K562 (cell line): ENCODE measurements at regions not wholly inside any gene's neighbourhood (a gene's known extent, or its start where the extent isn't known, plus 50 kb on each side); places are given as distances from the start of the nearest gene placed in this dataset.

Experiments
- ATAC-seq: fragments of 200-7000 bp; cut with Tn5 transposase; 3 replicates; pipeline ENCODE4 v1.9.1; 2020; ENCODE audit warnings: moderate library complexity
- BruUV-seq: library from RNA; stranded (reverse); fragments of 400-500 nt; replicated peaks from 2 replicates; lab custom pipeline; 2021; lab: Mats Ljungman, UMichigan
- CTCF ChIA-PET: fragments of 300-600 bp; formaldehyde crosslinking; extraction: SDS; loops from one replicate; lab custom pipeline; 2021; ENCODE audit warnings: low intra/inter-chr PET ratio; lab: Yijun Ruan, JAX
- POLR2A ChIA-PET: fragments of 300-600, 350-650 bp; sonication (Branson Sonifier 250); formaldehyde crosslinking; extraction: SDS; loops from one replicate; lab custom pipeline; 2021; ENCODE audit warnings: antibody characterized with exemption, inconsistent platforms; lab: Yijun Ruan, JAX
- DNase-seq, 4 experiments: peaks; one replicate each; pipeline versions ENCODE4 v3.0.0 to v3.0.0-alpha.2; 2011 to 2018; ENCODE audit warnings: low spot score in 3 of 4, mixed read lengths in 3 of 4; ENCODE audit errors: extremely low read depth in 1 of 4
- FAIRE-seq: peaks from 2 replicates; lab custom pipeline; 2011; peaks lifted over from hg19 to GRCh38; lab: Jason Lieb, UNC
- H2AFZ ChIP-seq: 2 replicates; pipeline ENCODE4 v1.6.0; 2011; ENCODE audit warnings: low read depth, low read length, control low read depth, inconsistent platforms
- H3K27ac ChIP-seq: fragments of 200-600 bp; 3 replicates; pipeline ENCODE4 v1.8.0; 2011; ENCODE audit warnings: low read depth, mild to moderate bottlenecking, control low read depth, inconsistent platforms, low read length, moderate library complexity, mixed read lengths; ENCODE audit errors: extremely low read depth
- H3K27me3 ChIP-seq, 2 experiments: fragments of 300-600 bp in 1 of 2; 2 replicates in 1 of 2; 3 replicates in 1 of 2; pipeline versions ENCODE4 v1.6.0 to v1.8.0; 2011; ENCODE audit warnings: inconsistent platforms in 2 of 2, low read length in 2 of 2, mild to moderate bottlenecking in 1 of 2, mixed read lengths in 1 of 2, moderate library complexity in 1 of 2; ENCODE audit not compliant: control insufficient read depth in 2 of 2, insufficient read depth in 2 of 2
- H3K36me3 ChIP-seq: fragments of 300-600 bp; 3 replicates; pipeline ENCODE4 v1.8.0; 2011; ENCODE audit warnings: mild to moderate bottlenecking, low read length, inconsistent platforms; ENCODE audit not compliant: control insufficient read depth, insufficient read depth
- H3K4me1 ChIP-seq, 2 experiments: fragments of 200-600 bp in 1 of 2; replicated peaks in 1 of 2; 2 replicates in 1 of 2; 3 replicates in 1 of 2; pipeline versions ENCODE4 v1.5.1 to v1.8.0; 2011; ENCODE audit warnings: inconsistent platforms in 2 of 2, low read length in 2 of 2, mild to moderate bottlenecking in 1 of 2, mixed read lengths in 1 of 2, moderate library complexity in 1 of 2; ENCODE audit not compliant: control insufficient read depth in 2 of 2, insufficient read depth in 2 of 2
- H3K4me2 ChIP-seq: 2 replicates; pipeline ENCODE4 v1.6.1; 2011; ENCODE audit warnings: low read length, control low read depth, inconsistent platforms, mixed read lengths; ENCODE audit not compliant: insufficient read depth
- H3K4me3 ChIP-seq: fragments of 200-600 bp; sonication (generic), shearing (Covaris generic); 2 replicates; pipeline ENCODE4 v1.5.1; 2016; ENCODE audit warnings: control low read depth, inconsistent platforms
- H3K79me2 ChIP-seq: fragments of 200-600 bp; 3 replicates; pipeline ENCODE4 v1.8.0; 2011; ENCODE audit warnings: low read length, inconsistent platforms; ENCODE audit not compliant: control insufficient read depth, insufficient read depth
- H3K9ac ChIP-seq, 2 experiments: 2 replicates each; pipeline versions ENCODE4 v1.6.0 to v1.6.1; 2011; ENCODE audit warnings: low read depth in 2 of 2, low read length in 2 of 2, control low read depth in 1 of 2, inconsistent platforms in 1 of 2, mild to moderate bottlenecking in 1 of 2, mixed read lengths in 1 of 2; ENCODE audit not compliant: insufficient read depth in 1 of 2
- H3K9me1 ChIP-seq: one replicate; pipeline ENCODE4 v1.6.0; 2011; ENCODE audit warnings: inconsistent platforms, mild to moderate bottlenecking, low read length, moderate library complexity; ENCODE audit not compliant: control insufficient read depth, insufficient read depth
- H3K9me3 ChIP-seq: replicated peaks from 2 replicates; pipeline ENCODE4 v1.5.1; 2011; ENCODE audit warnings: low read depth, low read length, inconsistent platforms; ENCODE audit not compliant: control insufficient read depth, insufficient read depth
- H4K20me1 ChIP-seq: replicated peaks from 2 replicates; pipeline ENCODE4 v1.6.1; 2011; ENCODE audit warnings: low read length, inconsistent platforms, mixed read lengths; ENCODE audit not compliant: control insufficient read depth, insufficient read depth
- BCOR ChIP-seq: fragments of 450-650 bp; IDR thresholded peaks from 2 replicates; pipeline ENCODE4 v1.6.1; 2016
- CREM ChIP-seq: IDR thresholded peaks from 2 replicates; pipeline ENCODE4 v1.6.1; 2014; ENCODE audit warnings: antibody characterized with exemption, low read depth
- CXXC5 ChIP-seq: fragments of 250-450 bp; sonication (Bioruptor Pico); IDR thresholded peaks from 2 replicates; pipeline ENCODE4 v1.8.0; 2022; ENCODE audit warnings: inconsistent platforms, mild to moderate bottlenecking, moderate library complexity
- GABPB2 ChIP-seq: fragments of 250-450 bp; sonication (Bioruptor Pico); conservative IDR thresholded peaks from 2 replicates; pipeline ENCODE4 v1.5.1; 2021; ENCODE audit warnings: mild to moderate bottlenecking
- GATAD2A ChIP-seq: fragments of 450-650 bp; IDR thresholded peaks from 2 replicates; pipeline ENCODE4 v1.6.1; 2017
- KLF6 ChIP-seq: fragments of 250-450 bp; sonication (Bioruptor Pico); IDR thresholded peaks from 2 replicates; pipeline ENCODE4 v1.4.0; 2020; ENCODE audit warnings: mild to moderate bottlenecking, moderate library complexity, borderline replicate concordance
- MCM7 ChIP-seq, 2 experiments: fragments of 450-650 bp; IDR thresholded peaks; 2 replicates each; pipeline ENCODE4 v1.6.1; 2016 to 2018
- RFX7 ChIP-seq: fragments of 250-450 bp; sonication (Bioruptor Pico); IDR thresholded peaks from 2 replicates; pipeline ENCODE4 v1.5.1; 2021; ENCODE audit warnings: mild to moderate bottlenecking
- SMAD1 ChIP-seq: fragments of 150-350 bp; IDR thresholded peaks from 2 replicates; pipeline ENCODE4 v1.6.1; 2014; ENCODE audit warnings: low read length, low read depth; ENCODE audit not compliant: partially characterized antibody
- THRAP3 ChIP-seq: fragments of 450-650 bp; IDR thresholded peaks from 2 replicates; pipeline ENCODE4 v1.6.1; 2016; ENCODE audit warnings: mild to moderate bottlenecking, inconsistent platforms, borderline replicate concordance
- ZC3H11A ChIP-seq: IDR thresholded peaks from 2 replicates; pipeline ENCODE4 v1.6.1; 2012; ENCODE audit warnings: low read depth, low read length, improper control_type of control experiment
- ZC3H4 ChIP-seq: sonication (generic); formaldehyde crosslinking; IDR thresholded peaks from 2 replicates; pipeline ENCODE4 v1.9.0; 2021; ENCODE audit warnings: missing genetic modification reagents, borderline replicate concordance
- ZFP36 ChIP-seq: fragments of 150-350 bp; IDR thresholded peaks from 2 replicates; pipeline ENCODE4 v1.6.1; 2018; ENCODE audit warnings: low read length, low read depth; ENCODE audit not compliant: partially characterized antibody
- ZNF197 ChIP-seq: fragments of 200-800 bp; sonication (Bioruptor generic); IDR thresholded peaks from 2 replicates; pipeline ENCODE4 v1.6.1; 2016; ENCODE audit warnings: low read depth, missing genetic modification characterization, missing compliant biosample characterization
- ZNF282 ChIP-seq: sonication (generic); formaldehyde crosslinking; IDR thresholded peaks from 2 replicates; pipeline ENCODE4 v1.8.1; 2023; ENCODE audit warnings: missing genetic modification reagents
- WGBS: fragments of 100-300 bp; shearing (Covaris generic); methylation state at CpG from one replicate; pipeline ENCODE4 v1.1.6; 2016; ENCODE audit warnings: low coverage, mixed read lengths; ENCODE audit not compliant: insufficient coverage; ENCODE audit errors: missing lambda C conversion rate; 5-methylcytosine and 5-hydroxymethylcytosine counted together
- in situ Hi-C: fragments of 300-500 bp; cut with MboI; formaldehyde crosslinking; loops from 4 replicates; pipeline ENCODE4 v1.15.0; 2018; ENCODE audit warnings: inconsistent platforms, mixed read lengths
- intact Hi-C: fragments of 100-400 bp; cut with micrococcal nuclease; formaldehyde crosslinking; loops from 2 replicates; pipeline ENCODE4 v1.14.2; 2022
- TF ChIP-seq, protein P1 (sequence below): sonication (generic); formaldehyde crosslinking; IDR thresholded peaks from 2 replicates; pipeline ENCODE4 v1.8.1; 2023; ENCODE audit warnings: mild to moderate bottlenecking, missing genetic modification reagents
- TF ChIP-seq, protein P2 (sequence below): fragments of 450-650 bp; IDR thresholded peaks from 2 replicates; pipeline ENCODE4 v1.6.1; 2014; ENCODE audit warnings: low read depth, mild to moderate bottlenecking, moderate library complexity, borderline replicate concordance
- TF ChIP-seq, protein P3 (sequence below): fragments of 450-650 bp; formaldehyde crosslinking; IDR thresholded peaks from 2 replicates; pipeline ENCODE4 v1.4.0; 2020; ENCODE audit warnings: mild to moderate bottlenecking, moderate library complexity

DNA sequence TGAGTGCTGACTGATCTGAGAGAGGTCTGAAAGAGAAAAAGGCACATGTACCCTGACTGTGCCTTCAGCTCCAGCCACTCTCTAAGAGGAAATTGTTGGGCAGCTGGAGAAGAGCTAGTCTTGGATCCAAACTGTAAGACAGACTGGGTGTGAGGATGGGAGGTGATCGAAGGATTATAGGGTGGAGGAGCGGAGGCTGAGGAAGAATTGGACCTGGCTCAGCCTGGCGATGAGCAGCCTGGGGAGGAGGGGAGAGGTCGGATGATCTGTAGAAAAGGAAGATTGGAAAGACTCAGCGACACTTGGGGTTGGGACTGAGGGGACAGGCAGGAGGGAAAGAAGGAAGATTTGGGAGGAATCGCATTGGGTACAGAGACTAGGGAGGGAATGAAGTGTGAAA is 98.6 kb upstream of the SLC25A48 start:
- 0 out of 2 replicates have a peak, but pooled peaks cover 11% of the 10 kb centered on the region for H4K20me1 ChIP-seq
- no peak overlapping the region for H3K4me2 ChIP-seq
- intact Hi-C loops = no loop called here
- H3K79me2 ChIP-seq = no peaks in the 10 kb centered on the region
- H3K9me1 ChIP-seq = no peaks in the 10 kb centered on the region
- no peak for DNase-seq
- no peaks in the 10 kb centered on the region for H3K9me3 ChIP-seq
- WGBS = 1% methylated on average over 6 of the region's 6 CpGs
- TF ChIP-seq RFX7 (CRISPR knock-in tag) = no peak
- no peak for TF ChIP-seq GATAD2A
- no peak for TF ChIP-seq ZC3H11A
- TF ChIP-seq, protein P1, sequence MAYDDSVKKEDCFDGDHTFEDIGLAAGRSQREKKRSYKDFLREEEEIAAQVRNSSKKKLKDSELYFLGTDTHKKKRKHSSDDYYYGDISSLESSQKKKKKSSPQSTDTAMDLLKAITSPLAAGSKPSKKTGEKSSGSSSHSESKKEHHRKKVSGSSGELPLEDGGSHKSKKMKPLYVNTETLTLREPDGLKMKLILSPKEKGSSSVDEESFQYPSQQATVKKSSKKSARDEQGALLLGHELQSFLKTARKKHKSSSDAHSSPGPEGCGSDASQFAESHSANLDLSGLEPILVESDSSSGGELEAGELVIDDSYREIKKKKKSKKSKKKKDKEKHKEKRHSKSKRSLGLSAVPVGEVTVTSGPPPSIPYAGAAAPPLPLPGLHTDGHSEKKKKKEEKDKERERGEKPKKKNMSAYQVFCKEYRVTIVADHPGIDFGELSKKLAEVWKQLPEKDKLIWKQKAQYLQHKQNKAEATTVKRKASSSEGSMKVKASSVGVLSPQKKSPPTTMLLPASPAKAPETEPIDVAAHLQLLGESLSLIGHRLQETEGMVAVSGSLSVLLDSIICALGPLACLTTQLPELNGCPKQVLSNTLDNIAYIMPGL = no peak
- TF ChIP-seq CXXC5 = no peak
- no peak for TF ChIP-seq CREM
- TF ChIP-seq SMAD1 = no peak
- TF ChIP-seq ZC3H4 (CRISPR knock-in tag) = no peak
- TF ChIP-seq, protein P2, sequence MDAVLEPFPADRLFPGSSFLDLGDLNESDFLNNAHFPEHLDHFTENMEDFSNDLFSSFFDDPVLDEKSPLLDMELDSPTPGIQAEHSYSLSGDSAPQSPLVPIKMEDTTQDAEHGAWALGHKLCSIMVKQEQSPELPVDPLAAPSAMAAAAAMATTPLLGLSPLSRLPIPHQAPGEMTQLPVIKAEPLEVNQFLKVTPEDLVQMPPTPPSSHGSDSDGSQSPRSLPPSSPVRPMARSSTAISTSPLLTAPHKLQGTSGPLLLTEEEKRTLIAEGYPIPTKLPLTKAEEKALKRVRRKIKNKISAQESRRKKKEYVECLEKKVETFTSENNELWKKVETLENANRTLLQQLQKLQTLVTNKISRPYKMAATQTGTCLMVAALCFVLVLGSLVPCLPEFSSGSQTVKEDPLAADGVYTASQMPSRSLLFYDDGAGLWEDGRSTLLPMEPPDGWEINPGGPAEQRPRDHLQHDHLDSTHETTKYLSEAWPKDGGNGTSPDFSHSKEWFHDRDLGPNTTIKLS = no peak
- TF ChIP-seq GABPB2 (CRISPR knock-in tag) = no peak
- TF ChIP-seq, protein P3, sequence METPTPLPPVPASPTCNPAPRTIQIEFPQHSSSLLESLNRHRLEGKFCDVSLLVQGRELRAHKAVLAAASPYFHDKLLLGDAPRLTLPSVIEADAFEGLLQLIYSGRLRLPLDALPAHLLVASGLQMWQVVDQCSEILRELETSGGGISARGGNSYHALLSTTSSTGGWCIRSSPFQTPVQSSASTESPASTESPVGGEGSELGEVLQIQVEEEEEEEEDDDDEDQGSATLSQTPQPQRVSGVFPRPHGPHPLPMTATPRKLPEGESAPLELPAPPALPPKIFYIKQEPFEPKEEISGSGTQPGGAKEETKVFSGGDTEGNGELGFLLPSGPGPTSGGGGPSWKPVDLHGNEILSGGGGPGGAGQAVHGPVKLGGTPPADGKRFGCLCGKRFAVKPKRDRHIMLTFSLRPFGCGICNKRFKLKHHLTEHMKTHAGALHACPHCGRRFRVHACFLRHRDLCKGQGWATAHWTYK (CRISPR knock-in tag) = no peak
- TF ChIP-seq ZNF197 (CRISPR knock-in tag) = no peak
- TF ChIP-seq BCOR = no peak
- TF ChIP-seq ZFP36 = no peak
- TF ChIP-seq KLF6 = no peak
- no peak for TF ChIP-seq MCM7 (IDR thresholded peaks at IDR 0.05)
- no peak for TF ChIP-seq THRAP3
- TF ChIP-seq ZNF282 (CRISPR knock-in tag) = no peak
- TF ChIP-seq, all 486 proteins: peak for 0
- no TSS peak for BruUV-seq
- ATAC-seq (no peak), FAIRE-seq (no peak)
- H3K27ac ChIP-seq = no peak overlapping the region
- H3K27me3 ChIP-seq = peaks cover 2 to 11% of the 10 kb centered on the region in 2 experiments; a peak in 3 of 5 replicates
- in situ Hi-C loops = no loop called here
- no peaks in the 10 kb centered on the region for H3K4me1 ChIP-seq
- ChIA-PET CTCF (no interaction called here), POLR2A (no interaction called here)
- H2AFZ ChIP-seq = no peak overlapping the region
- no peak overlapping the region for H3K9ac ChIP-seq
- no peaks in the 10 kb centered on the region for H3K36me3 ChIP-seq
- H3K4me3 ChIP-seq = no peak overlapping the region
